Right renal pelvis (tissue), 4 donors: ENCODE measurements at regions not wholly inside any gene's neighbourhood (a gene's known extent, or its start where the extent isn't known, plus 50 kb on each side); places are given as distances from the start of the nearest gene placed in this dataset.
"Not testable (repeated sequence)": the region's sequence is repeated elsewhere in the genome, so short reads cannot be mapped to it uniquely, and the experiment has no call there.

ENCODE experiments used
- DNase-seq, 4 donors: peaks; one replicate each; pipeline ENCODE4 v3.0.0-alpha.2; 2013; ENCODE audit warnings: low read depth in 4 of 4, low spot score in 3 of 4, missing footprints in 1 of 4

- DNase-seq = no peak
These were observed 1262.2 kb downstream of the EFNA5 start for GRCh38 chr5:106408570-106408969.

GRCh38 chr5:106408141-106408540 is 1262.6 kb downstream of the EFNA5 start:
- no peak for DNase-seq

GRCh38 chr5:106401561-106401960 is 1269.2 kb downstream of the EFNA5 start:
- DNase-seq = no peak

GRCh38 chr5:106399391-106399790 is 1271.3 kb downstream of the EFNA5 start:
- no peak for DNase-seq

- no peak for DNase-seq
These were observed 1273.0 kb downstream of the EFNA5 start for GRCh38 chr5:106397700-106398099.

- DNase-seq = no peak
These were observed 1277.5 kb downstream of the EFNA5 start for GRCh38 chr5:106393276-106393675.

GRCh38 chr5:106392766-106393165 is 1278.0 kb downstream of the EFNA5 start:
- DNase-seq = no peak

- not testable (repeated sequence) for DNase-seq
These were observed 1283.0 kb downstream of the EFNA5 start for GRCh38 chr5:106387767-106388166.

GRCh38 chr5:106386287-106386686 is 1284.5 kb downstream of the EFNA5 start:
- DNase-seq = no peak

GRCh38 chr5:106380736-106381135 is 1290.0 kb downstream of the EFNA5 start:
- DNase-seq = no peak

- DNase-seq = no peak
These were observed 1294.2 kb downstream of the EFNA5 start for GRCh38 chr5:106376522-106376921.

- no peak for DNase-seq
These were observed 1295.8 kb downstream of the EFNA5 start for GRCh38 chr5:106374956-106375355.

GRCh38 chr5:106368021-106368420 is 1302.7 kb downstream of the EFNA5 start:
- DNase-seq = no peak

GRCh38 chr5:106367281-106367680 is 1303.5 kb downstream of the EFNA5 start:
- DNase-seq = no peak

- DNase-seq = no peak
These were observed 1307.2 kb downstream of the EFNA5 start for GRCh38 chr5:106363578-106363977.

- no peak for DNase-seq
These were observed 1308.8 kb downstream of the EFNA5 start for GRCh38 chr5:106361905-106362304.

- DNase-seq = no peak
These were observed 1339.3 kb downstream of the EFNA5 start for GRCh38 chr5:106331415-106331814.

- no peak for DNase-seq
These were observed 1346.4 kb downstream of the EFNA5 start for GRCh38 chr5:106324356-106324755.

GRCh38 chr5:106321242-106321641 is 1349.5 kb downstream of the EFNA5 start:
- DNase-seq = no peak

GRCh38 chr5:106314221-106314824 is 1356.4 kb downstream of the EFNA5 start:
- no peak for DNase-seq

GRCh38 chr5:106312360-106312759 is 1358.4 kb downstream of the EFNA5 start:
- no peak for DNase-seq

GRCh38 chr5:106311230-106311915 is 1359.4 kb downstream of the EFNA5 start:
- peak in 2 of 4 donors; percentile 5 for DNase-seq
